HG03135 (cell line): ENCODE measurements at regions not wholly inside any gene's neighbourhood (a gene's known extent, or its start where the extent isn't known, plus 50 kb on each side); places are given as distances from the start of the nearest gene placed in this dataset.

Source experiments
- ATAC-seq: cut with Tn5 transposase; IDR thresholded peaks from one replicate; pipeline ENCODE4 v1.9.1; 2021; ENCODE audit warnings: mild to moderate bottlenecking, moderate library complexity; ENCODE audit not compliant: unreplicated experiment

GRCh38 chr11:115724666-115725065 lies 220.5 kb upstream of the CADM1 start:
- ATAC-seq: no peak

- no peak for ATAC-seq
Measured at GRCh38 chr11:115722711-115723110, 218.5 kb upstream of the CADM1 start.

GRCh38 chr11:115721296-115721995 lies 217.2 kb upstream of the CADM1 start:
- no peak for ATAC-seq

- no peak for ATAC-seq
Measured at GRCh38 chr11:115720602-115721245, 216.5 kb upstream of the CADM1 start.

GRCh38 chr11:115718945-115719344 lies 214.7 kb upstream of the CADM1 start:
- no peak for ATAC-seq

GRCh38 chr11:115718106-115718505 lies 213.9 kb upstream of the CADM1 start:
- ATAC-seq: no peak

GRCh38 chr11:115716601-115717529 lies 212.7 kb upstream of the CADM1 start:
- ATAC-seq: no peak

- no peak for ATAC-seq
Measured at GRCh38 chr11:115716080-115716479, 211.9 kb upstream of the CADM1 start.

- no peak for ATAC-seq
Measured at GRCh38 chr11:115715251-115715770, 211.1 kb upstream of the CADM1 start.

GRCh38 chr11:115712296-115712695 lies 208.1 kb upstream of the CADM1 start:
- ATAC-seq: no peak

GRCh38 chr11:115710980-115711379 lies 206.8 kb upstream of the CADM1 start:
- ATAC-seq: no peak

- ATAC-seq: no peak
Measured at GRCh38 chr11:115710426-115710825, 206.2 kb upstream of the CADM1 start.

- ATAC-seq: no peak
Measured at GRCh38 chr11:115709297-115709696, 205.1 kb upstream of the CADM1 start.

- no peak for ATAC-seq
Measured at GRCh38 chr11:115707180-115707905, 203.1 kb upstream of the CADM1 start.

GRCh38 chr11:115706626-115707135 lies 202.5 kb upstream of the CADM1 start:
- ATAC-seq: no peak

- ATAC-seq: no peak
Measured at GRCh38 chr11:115705200-115705599, 201.0 kb upstream of the CADM1 start.

GRCh38 chr11:115700981-115701875 lies 197.0 kb upstream of the CADM1 start:
- no peak for ATAC-seq

GRCh38 chr11:115700496-115700895 lies 196.3 kb upstream of the CADM1 start:
- ATAC-seq: no peak

GRCh38 chr11:115699733-115700132 lies 195.5 kb upstream of the CADM1 start:
- ATAC-seq: no peak
